NOMO-1 treated with dmso at 0.1 percent for 144 hours (cell line): ENCODE measurements at regions not wholly inside any gene's neighbourhood (a gene's known extent, or its start where the extent isn't known, plus 50 kb on each side); places are given as distances from the start of the nearest gene placed in this dataset.
"Not testable (repeated sequence)": the region's sequence is repeated elsewhere in the genome, so short reads cannot be mapped to it uniquely, and the experiment has no call there.

Source experiments
- DNase-seq: peaks from one replicate; lab custom pipeline; 2025; ENCODE audit not compliant: unreplicated experiment; lab: John Stamatoyannopoulos, UW

GRCh38 chr10:32217216-32217615 is 129.7 kb downstream of the EPC1 start:
- DNase-seq, result no peak

DNA sequence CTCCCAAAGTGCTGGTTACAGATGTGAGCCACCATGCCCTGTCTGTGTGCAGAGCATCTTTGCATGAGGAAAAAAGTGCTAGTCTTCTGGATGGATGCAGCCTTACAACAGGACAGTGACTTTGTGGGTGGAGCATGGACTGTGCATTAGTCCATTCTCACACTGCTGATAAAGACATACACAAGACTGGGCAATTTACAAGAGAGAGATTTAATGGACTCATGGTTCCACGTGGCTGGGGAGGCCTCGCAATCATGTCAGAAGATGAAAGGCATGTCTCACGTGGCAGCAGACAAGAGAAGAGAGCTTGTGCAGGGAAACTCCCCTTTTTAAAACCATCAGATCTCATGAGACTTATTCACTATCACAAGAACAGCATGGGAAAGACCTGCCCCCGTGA is 133.1 kb downstream of the EPC1 start:
- not testable (repeated sequence) for DNase-seq

DNA sequence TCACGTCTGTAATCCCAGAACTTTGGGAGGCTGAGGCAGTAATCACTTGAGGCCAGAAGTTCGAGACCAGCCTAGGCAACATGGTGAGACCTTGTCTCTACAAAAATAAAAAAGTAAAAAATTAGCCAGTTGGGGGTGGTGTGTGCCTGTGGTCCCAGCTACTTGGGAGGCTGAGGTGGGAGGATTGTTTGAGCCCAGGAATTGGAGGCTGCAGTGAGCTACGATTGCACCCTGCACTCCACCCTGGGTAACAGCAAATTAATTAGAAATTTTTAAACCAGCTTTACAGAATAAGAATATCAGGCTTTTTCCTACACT is 136.0 kb downstream of the EPC1 start:
- no peak for DNase-seq

DNA sequence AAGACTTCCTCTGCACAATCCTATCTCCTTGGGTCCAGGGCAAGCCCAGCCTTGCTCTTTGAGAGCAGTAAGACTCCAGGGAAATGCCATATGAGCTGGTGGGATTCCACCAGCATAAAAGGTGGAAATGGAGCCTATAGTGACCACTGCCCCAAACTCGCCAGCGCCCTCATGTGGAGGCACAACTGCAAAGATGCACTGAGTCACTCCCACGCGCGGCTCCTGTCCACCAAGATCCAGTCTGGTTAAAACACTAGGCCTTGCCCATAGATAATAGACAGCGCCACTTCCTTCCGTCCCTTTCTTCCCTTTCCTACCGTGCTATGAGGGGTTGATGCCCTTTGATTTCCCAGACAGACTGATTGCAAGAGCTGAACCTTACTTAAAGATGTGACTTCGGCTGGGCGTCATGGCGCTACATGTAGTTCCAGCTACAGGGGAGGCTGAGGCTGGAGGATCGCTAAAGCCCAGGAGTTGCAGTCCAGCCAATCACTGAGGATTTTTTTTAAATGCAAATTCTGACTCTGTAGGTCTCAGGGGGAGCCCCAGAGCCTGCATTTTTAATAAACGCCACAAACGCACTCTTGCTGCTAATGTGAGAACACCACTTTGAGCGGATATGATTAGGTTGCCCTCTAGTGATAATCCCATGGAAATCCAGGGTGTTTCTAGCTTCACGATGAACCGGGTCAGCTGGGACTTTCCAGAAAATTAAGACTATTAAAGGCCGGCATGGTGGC is 136.5 kb downstream of the EPC1 start:
- no peak for DNase-seq

DNA sequence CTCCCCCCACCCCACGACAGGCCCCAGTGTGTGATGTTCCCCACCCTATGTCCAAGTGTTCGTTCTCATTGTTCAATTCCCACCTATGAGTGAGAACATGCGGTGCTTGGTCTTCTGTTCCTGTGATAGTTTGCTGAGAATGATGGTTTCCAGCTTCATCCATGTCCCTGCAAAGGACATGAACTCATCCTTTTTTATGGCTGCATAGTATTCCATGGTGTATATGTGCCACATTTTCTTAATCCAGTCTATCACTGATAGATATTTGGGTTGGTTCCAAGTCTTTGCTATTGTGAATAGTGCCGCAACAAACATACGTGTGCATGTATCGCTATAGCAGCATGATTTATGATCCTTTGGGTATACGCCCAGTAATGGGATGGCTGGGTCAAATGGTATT is 139.0 kb downstream of the EPC1 start:
- DNase-seq, result not testable (repeated sequence)

GRCh38 chr10:32207544-32207943 is 139.4 kb downstream of the EPC1 start:
- DNase-seq, result no peak

DNA sequence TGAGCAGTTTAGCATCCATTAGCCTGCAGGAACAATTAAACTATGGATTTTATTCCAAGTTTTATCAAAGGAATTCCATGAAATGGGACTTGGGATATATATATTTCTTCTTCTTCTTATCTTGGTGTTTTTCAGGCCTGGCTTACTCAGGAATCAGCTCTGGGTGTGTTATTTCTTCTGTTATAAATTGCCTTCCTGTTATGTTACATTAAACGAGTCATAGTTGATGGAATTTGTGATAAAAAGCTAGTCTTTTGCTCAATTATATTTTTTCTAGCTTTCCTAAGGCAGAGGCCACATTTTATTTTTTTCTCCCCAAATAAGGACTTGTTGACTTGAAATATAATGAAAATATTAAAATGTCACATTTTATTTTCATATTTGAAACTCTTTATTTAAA is 141.3 kb downstream of the EPC1 start:
- no peak for DNase-seq

DNA sequence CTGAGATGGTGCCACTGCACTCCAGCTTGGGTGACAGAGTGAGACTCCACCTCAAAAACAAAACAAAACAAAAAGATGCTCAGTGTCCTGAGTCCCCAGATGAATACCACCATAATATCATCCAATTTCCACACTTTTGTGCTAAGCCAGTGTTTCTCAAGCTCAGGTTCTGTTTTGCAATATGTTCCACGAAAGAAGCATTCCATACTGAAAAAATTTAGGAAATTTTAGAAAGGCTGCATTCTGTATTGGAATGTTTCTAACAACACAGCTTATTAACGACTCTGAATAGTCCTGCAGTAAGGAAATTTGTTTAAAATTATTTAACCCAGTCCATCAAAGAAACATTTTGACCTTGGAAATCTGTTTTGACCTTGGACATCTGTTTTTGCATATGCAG is 142.4 kb downstream of the EPC1 start:
- DNase-seq, result no peak

GRCh38 chr10:32199714-32200394 is 143.6 kb upstream of the KIF5B start:
- peak; percentile 86 for DNase-seq

DNA sequence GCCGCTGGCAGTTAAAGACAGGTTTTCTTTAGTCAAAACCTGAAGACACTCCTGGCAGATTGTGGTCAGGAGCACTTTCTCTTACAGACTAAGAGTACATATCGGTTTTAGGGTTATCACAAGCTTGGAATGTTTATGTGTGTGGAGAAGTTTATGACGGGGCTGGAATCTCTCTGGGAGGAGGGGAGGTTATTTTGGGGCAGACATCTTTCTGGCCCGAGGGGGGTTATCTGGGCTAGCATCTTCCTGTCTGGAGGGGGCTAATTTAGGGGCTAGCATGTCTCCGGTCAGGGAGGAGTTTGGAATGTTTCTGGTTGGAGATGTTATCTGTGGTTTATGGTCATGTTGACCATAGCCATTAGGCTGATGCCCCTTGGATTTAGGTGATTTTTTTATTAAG is 141.2 kb upstream of the KIF5B start:
- DNase-seq, result no peak

- peak; percentile 53 for DNase-seq
Measured at GRCh38 chr10:32190890-32191491, 134.8 kb upstream of the KIF5B start.

- DNase-seq, result peak; percentile 9
Measured at GRCh38 chr10:32189400-32190084, 133.3 kb upstream of the KIF5B start.

- not testable (repeated sequence) for DNase-seq
Measured at GRCh38 chr10:32188601-32189000, 132.4 kb upstream of the KIF5B start.

DNA sequence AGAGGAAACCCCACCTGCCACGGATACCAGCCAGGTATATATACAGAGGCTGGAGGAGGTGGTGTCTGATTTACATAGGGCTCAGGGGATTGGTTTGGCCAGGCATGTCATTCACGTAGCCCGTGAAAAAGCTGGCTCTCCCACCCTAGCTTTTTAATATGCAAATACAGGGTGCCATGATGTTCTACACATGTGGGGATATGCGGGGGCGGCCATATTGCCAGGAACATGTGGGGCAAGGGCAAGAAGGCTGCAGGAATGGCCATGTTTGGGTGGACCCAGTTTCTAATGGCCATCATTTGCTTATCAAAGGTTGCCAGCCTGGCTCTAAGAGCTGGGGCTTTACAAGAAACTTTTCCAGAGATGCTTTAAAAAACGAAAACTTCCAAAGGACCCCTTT is 131.5 kb upstream of the KIF5B start:
- DNase-seq, result no peak

DNA sequence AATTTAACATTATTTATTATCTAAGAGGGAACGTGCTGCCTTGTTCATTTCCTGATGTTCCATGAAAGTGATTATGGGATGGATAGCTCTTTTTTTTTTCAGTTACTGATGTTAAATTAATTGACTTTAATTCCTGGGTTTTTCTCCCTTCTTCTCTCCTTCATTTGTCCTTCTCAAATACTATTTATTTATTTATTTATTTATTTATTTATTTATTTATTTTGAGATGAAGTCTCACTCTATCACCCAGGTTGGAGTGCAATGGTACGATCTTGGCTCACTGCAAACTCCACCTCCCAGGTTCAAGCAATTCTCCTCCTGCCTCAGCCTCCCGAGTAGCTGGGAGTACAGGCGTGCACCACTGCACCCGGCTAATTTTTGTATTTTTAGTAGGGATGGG is 127.4 kb upstream of the KIF5B start:
- not testable (repeated sequence) for DNase-seq

DNA sequence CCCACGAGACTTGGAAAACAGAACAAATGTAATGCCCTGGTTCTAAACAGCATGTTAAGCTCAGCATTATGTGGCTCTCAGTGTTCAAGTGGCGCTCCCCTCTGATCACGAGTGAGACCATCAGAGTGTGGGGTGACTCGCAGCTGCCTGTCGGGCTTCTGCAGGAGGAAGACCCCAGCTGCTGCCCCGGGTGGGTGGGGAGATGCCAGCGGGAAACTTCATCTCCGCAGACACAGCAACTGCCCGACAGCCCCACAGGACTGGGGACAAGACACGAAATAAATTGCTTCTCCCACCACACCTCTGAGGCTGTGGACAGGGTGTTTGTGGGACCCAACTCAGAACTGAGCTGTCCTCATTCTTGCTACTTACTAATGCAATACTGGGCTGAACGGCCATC is 126.3 kb upstream of the KIF5B start:
- DNase-seq, result no peak

GRCh38 chr10:32180390-32181280 is 124.4 kb upstream of the KIF5B start:
- DNase-seq, result no peak

- DNase-seq, result no peak
Measured at GRCh38 chr10:32179836-32180235, 123.6 kb upstream of the KIF5B start.

- not testable (repeated sequence) for DNase-seq
Measured at GRCh38 chr10:32177594-32177993, 121.4 kb upstream of the KIF5B start.

- no peak for DNase-seq
Measured at GRCh38 chr10:32175629-32176028, 119.4 kb upstream of the KIF5B start.

DNA sequence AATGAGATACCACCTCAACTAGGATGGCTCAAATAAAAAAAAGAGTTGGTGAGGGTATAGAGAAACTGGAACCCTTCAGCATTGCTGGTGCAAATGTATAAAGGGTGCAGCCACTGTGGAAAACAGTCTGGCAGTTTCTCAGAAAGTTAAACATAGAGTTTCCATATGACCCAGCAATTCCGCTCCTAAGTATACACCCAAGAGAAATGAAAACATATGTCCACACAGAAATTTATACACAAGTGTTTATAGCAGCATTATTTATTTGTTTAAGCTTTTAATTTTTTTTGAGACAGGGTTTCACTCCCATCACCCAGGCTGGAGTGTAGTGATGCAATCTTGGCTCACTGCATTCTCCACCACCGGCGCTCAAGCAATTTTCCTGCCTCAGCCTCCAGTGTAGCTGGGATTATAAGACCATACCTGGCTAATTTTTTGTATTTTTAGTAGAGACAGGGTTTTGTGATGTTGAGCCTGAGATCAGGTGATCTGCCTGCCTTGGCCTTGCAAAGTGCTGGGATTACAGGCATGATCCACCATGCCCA is 118.2 kb upstream of the KIF5B start:
- no peak for DNase-seq
